Spleen (tissue), 11 donors: ENCODE measurements at regions not wholly inside any gene's neighbourhood (a gene's known extent, or its start where the extent isn't known, plus 50 kb on each side); places are given as distances from the start of the nearest gene placed in this dataset.

ENCODE experiments used
- DNase-seq: peaks from one replicate; pipeline ENCODE4 v3.0.0-alpha.2; 2020
- H3K27ac ChIP-seq, 8 donors: fragments of 200-600 bp; sonication (generic) in 7 of 8; 1 replicate in 4 of 8; 2 replicates in 4 of 8; pipeline versions ENCODE4 v1.5.0 to v1.8.0; 2016 to 2021; ENCODE audit warnings: inconsistent platforms in 4 of 8, mild to moderate bottlenecking in 4 of 8, moderate library complexity in 1 of 8
- H3K27me3 ChIP-seq, 7 donors: fragments of 200-600 bp; sonication (generic) in 6 of 7; replicated peaks in 1 of 7; 1 replicate in 4 of 7; 2 replicates in 3 of 7; pipeline versions ENCODE4 v1.5.0 to v1.8.0; 2016 to 2021; ENCODE audit warnings: inconsistent platforms in 3 of 7, mild to moderate bottlenecking in 1 of 7
- H3K36me3 ChIP-seq, 6 donors: fragments of 200-600 bp; sonication (generic) in 5 of 6; 1 replicate in 4 of 6; 2 replicates in 2 of 6; pipeline versions ENCODE4 v1.5.0 to v1.8.0; 2016 to 2021; ENCODE audit warnings: inconsistent platforms in 2 of 6
- H3K4me1 ChIP-seq, 6 donors: fragments of 200-600 bp; sonication (generic) in 5 of 6; 1 replicate in 3 of 6; 2 replicates in 3 of 6; pipeline versions ENCODE4 v1.5.0 to v1.8.0; 2016 to 2021; ENCODE audit warnings: inconsistent platforms in 3 of 6
- H3K4me3 ChIP-seq, 8 donors: fragments of 200-600 bp; sonication (generic) in 7 of 8; 1 replicate in 4 of 8; 2 replicates in 4 of 8; pipeline versions ENCODE4 v1.5.0 to v1.8.0; 2016 to 2021; ENCODE audit warnings: inconsistent platforms in 4 of 8, mild to moderate bottlenecking in 4 of 8, moderate library complexity in 2 of 8
- H3K9me3 ChIP-seq, 8 donors: fragments of 200-600 bp; sonication (generic) in 7 of 8; 1 replicate in 4 of 8; 2 replicates in 4 of 8; pipeline versions ENCODE4 v1.5.0 to v1.8.0; 2016 to 2021; ENCODE audit warnings: inconsistent platforms in 4 of 8
- POLR2A ChIP-seq, 3 donors: fragments of 450-650 bp; IDR thresholded peaks; one replicate each; pipeline ENCODE4 v1.5.1; 2017; ENCODE audit warnings: antibody characterized with exemption in 3 of 3, mild to moderate bottlenecking in 1 of 3
- POLR2AphosphoS5 ChIP-seq, 3 donors: sonication (generic); formaldehyde crosslinking; IDR thresholded peaks; one replicate each; pipeline ENCODE4 v1.5.1; 2017; ENCODE audit warnings: antibody characterized with exemption in 3 of 3
- WGBS, 5 donors: extraction: QIAGEN DNeasy Blood & Tissue Kit in 3 of 5; methylation state at CpG; one replicate each; pipeline versions ENCODE4 v1.1.5 to v1.1.7; 2013 to 2018; 5-methylcytosine and 5-hydroxymethylcytosine counted together
- intact Hi-C: fragments of 100-400 bp; cut with DNase I; formaldehyde crosslinking; loops from one replicate; pipeline ENCODE4 v1.15.0; 2023; ENCODE audit warnings: low total_unique reads
- TF ChIP-seq, protein P1 (sequence below), 11 experiments: fragments of 200-600 bp in 7 of 11; fragments of 450-650 bp in 4 of 11; sonication (generic) in 4 of 11; IDR thresholded peaks in 8 of 11; conservative IDR thresholded peaks in 3 of 11; 1 replicate in 7 of 11; 2 replicates in 4 of 11; pipeline versions ENCODE4 v1.4.0 to v1.8.0; 2016 to 2021; ENCODE audit warnings: antibody characterized with exemption in 11 of 11, inconsistent platforms in 4 of 11, mild to moderate bottlenecking in 1 of 11
- donor health status: healthy with polysubstance abuse.
- donor health status: DM: no; HTN: no; CAD: no; lungs with moderate emphysema.
- donor health status: DM: no; HTN: no; CAD: no.
- donor health status: Bipolar disorder and iron deficiency.
- donor health status: healthy.
- donor health status: DM: no; HTN: no; CAD: no.
- donor health status: DM: yes; HTN: yes; CAD: no.

DNA sequence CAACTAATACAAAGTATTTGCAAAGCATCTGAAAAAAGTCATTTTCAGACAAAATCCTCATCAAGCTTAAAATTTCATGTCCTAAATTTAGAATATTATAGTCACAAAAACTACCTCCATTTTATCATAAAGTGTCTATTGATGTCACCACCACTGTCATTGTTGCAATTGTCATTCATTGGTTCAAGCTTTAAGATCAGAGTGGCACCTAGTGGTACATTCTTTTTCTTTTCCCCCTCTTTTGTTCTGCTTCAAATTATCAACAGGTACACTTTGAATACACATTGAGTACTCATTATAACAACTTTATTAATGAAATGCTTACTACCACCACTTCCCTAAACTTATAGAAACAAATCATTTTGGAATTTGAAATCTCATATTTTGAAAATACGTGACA, 379.8 kb downstream of the SEC23A start:
- Histone ChIP-seq H3K9me3 (no peaks in the 10 kb centered on the region), H3K27me3 (no peaks in the 10 kb centered on the region), H3K4me3 (no peak overlapping the region), H3K36me3 (no peaks in the 10 kb centered on the region), H3K4me1 (no peaks in the 10 kb centered on the region), H3K27ac (no peak overlapping the region)
- 91 to 100% (median 93%) methylated on average over 1 of the region's 1 CpG for WGBS, 5 donors
- no peak for DNase-seq
- TF ChIP-seq POLR2A (IDR thresholded peaks at IDR 0.05) (no peak), POLR2AphosphoS5 (IDR thresholded peaks at IDR 0.05) (no peak)
- TF ChIP-seq, protein P1, sequence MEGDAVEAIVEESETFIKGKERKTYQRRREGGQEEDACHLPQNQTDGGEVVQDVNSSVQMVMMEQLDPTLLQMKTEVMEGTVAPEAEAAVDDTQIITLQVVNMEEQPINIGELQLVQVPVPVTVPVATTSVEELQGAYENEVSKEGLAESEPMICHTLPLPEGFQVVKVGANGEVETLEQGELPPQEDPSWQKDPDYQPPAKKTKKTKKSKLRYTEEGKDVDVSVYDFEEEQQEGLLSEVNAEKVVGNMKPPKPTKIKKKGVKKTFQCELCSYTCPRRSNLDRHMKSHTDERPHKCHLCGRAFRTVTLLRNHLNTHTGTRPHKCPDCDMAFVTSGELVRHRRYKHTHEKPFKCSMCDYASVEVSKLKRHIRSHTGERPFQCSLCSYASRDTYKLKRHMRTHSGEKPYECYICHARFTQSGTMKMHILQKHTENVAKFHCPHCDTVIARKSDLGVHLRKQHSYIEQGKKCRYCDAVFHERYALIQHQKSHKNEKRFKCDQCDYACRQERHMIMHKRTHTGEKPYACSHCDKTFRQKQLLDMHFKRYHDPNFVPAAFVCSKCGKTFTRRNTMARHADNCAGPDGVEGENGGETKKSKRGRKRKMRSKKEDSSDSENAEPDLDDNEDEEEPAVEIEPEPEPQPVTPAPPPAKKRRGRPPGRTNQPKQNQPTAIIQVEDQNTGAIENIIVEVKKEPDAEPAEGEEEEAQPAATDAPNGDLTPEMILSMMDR (IDR thresholded peaks at IDR 0.05 in 8 of 11, conservative IDR thresholded peaks at IDR 0.05 in 3 of 11) = no peak
- intact Hi-C loops = loop anchor here (5.0 to 10.0 kb wide), 2 partner anchors 142 to 294 kb away; no protein-coding TSS in a partner anchor

- H3K36me3 ChIP-seq = no peaks in the 10 kb centered on the region
- H3K27ac ChIP-seq = peak overlapping the region in 1 of 8 donors; percentile 39
- H3K4me3 ChIP-seq = no peak overlapping the region
- intact Hi-C loops = loop anchor here (5.0 to 10.0 kb wide), 2 partner anchors 143 to 295 kb away; no protein-coding TSS in a partner anchor
- no peaks in the 10 kb centered on the region for H3K4me1 ChIP-seq
- WGBS, 5 donors = 43 to 52% (median 46%) methylated on average over 4 of the region's 4 CpGs
- no peaks in the 10 kb centered on the region for H3K9me3 ChIP-seq
- H3K27me3 ChIP-seq = no peaks in the 10 kb centered on the region
- TF ChIP-seq, protein P1 (IDR thresholded peaks at IDR 0.05 in 8 of 11, conservative IDR thresholded peaks at IDR 0.05 in 3 of 11) = peak; percentile 42 to 89 (median 68)
- no peak for TF ChIP-seq POLR2AphosphoS5 (IDR thresholded peaks at IDR 0.05)
- no peak for DNase-seq
These were observed 381.1 kb downstream of the SEC23A start for GRCh38 chr14:38721822-38722431.

DNA sequence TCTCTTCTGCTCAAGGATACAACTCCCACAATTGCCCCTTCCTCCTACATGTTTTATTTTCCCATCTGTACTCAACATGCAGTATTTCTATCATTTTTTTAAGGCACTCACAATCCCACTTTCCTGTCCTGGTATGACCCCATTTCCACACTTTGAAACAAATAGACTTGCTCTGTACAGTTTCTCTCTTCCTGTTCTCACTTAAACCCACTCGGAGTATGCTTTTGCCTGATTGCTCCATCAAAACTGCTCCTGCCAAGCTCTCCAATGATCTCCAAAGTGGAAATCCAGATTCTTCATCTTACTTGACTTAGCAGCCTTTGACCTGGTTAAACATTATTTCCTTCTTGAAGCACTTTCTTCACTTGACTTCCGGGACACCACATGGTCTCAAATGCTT, 384.5 kb downstream of the SEC23A start:
- Histone ChIP-seq H3K9me3 (no peaks in the 10 kb centered on the region), H3K27me3 (no peaks in the 10 kb centered on the region), H3K27ac (no peak overlapping the region), H3K4me3 (no peak overlapping the region), H3K4me1 (no peaks in the 10 kb centered on the region), H3K36me3 (no peaks in the 10 kb centered on the region)
- 38 to 70% (median 50%) methylated on average over 2 of the region's 2 CpGs for WGBS, 5 donors
- intact Hi-C loops = no loop called here
- no peak for DNase-seq
- TF ChIP-seq, protein P1 (IDR thresholded peaks at IDR 0.05 in 8 of 11, conservative IDR thresholded peaks at IDR 0.05 in 3 of 11) = no peak
- TF ChIP-seq POLR2AphosphoS5 (IDR thresholded peaks at IDR 0.05) (no peak), POLR2A (IDR thresholded peaks at IDR 0.05) (no peak)

GRCh38 chr14:38716926-38717325, 386.1 kb downstream of the SEC23A start:
- Histone ChIP-seq H3K36me3 (no peaks in the 10 kb centered on the region), H3K4me3 (no peak overlapping the region), H3K9me3 (no peaks in the 10 kb centered on the region), H3K27ac (no peak overlapping the region), H3K4me1 (no peaks in the 10 kb centered on the region), H3K27me3 (no peaks in the 10 kb centered on the region)
- DNase-seq = no peak
- TF ChIP-seq POLR2A (IDR thresholded peaks at IDR 0.05) = no peak
- no peak for TF ChIP-seq POLR2AphosphoS5 (IDR thresholded peaks at IDR 0.05)
- TF ChIP-seq, protein P1 (IDR thresholded peaks at IDR 0.05 in 8 of 11, conservative IDR thresholded peaks at IDR 0.05 in 3 of 11) = no peak
- intact Hi-C loops = no loop called here
- WGBS, 5 donors = 31 to 48% (median 43%) methylated on average over 3 of the region's 3 CpGs
